GM19467 (cell line): ENCODE measurements at regions not wholly inside any gene's neighbourhood (a gene's known extent, or its start where the extent isn't known, plus 50 kb on each side); places are given as distances from the start of the nearest gene placed in this dataset.

Experiments used
- ATAC-seq: cut with Tn5 transposase; IDR thresholded peaks from one replicate; pipeline ENCODE4 v1.9.1; 2021; ENCODE audit warnings: mild to moderate bottlenecking, moderate library complexity; ENCODE audit not compliant: unreplicated experiment

- no peak for ATAC-seq
Observed at GRCh38 chr12:28104903-28105864, 85.1 kb upstream of the CCDC91 start.

GRCh38 chr12:28107679-28108078 is 82.6 kb upstream of the CCDC91 start:
- no peak for ATAC-seq

GRCh38 chr12:28108599-28108998 is 81.7 kb upstream of the CCDC91 start:
- no peak for ATAC-seq

- ATAC-seq, result no peak
Observed at GRCh38 chr12:28110329-28110728, 79.9 kb upstream of the CCDC91 start.

- no peak for ATAC-seq
Observed at GRCh38 chr12:28114488-28114887, 75.8 kb upstream of the CCDC91 start.

- ATAC-seq, result no peak
Observed at GRCh38 chr12:28121433-28121832, 68.8 kb upstream of the CCDC91 start.

- no peak for ATAC-seq
Observed at GRCh38 chr12:28121899-28122655, 68.2 kb upstream of the CCDC91 start.

GRCh38 chr12:28122756-28123155 is 67.5 kb upstream of the CCDC91 start:
- no peak for ATAC-seq

- ATAC-seq, result no peak
Observed at GRCh38 chr12:28127455-28127854, 62.8 kb upstream of the CCDC91 start.

- no peak for ATAC-seq
Observed at GRCh38 chr12:28129031-28129430, 61.2 kb upstream of the CCDC91 start.

- ATAC-seq, result no peak
Observed at GRCh38 chr12:28130234-28130624, 60.0 kb upstream of the CCDC91 start.

- ATAC-seq, result no peak
Observed at GRCh38 chr12:28130625-28131598, 59.3 kb upstream of the CCDC91 start.

GRCh38 chr12:28132398-28132797 is 57.9 kb upstream of the CCDC91 start:
- ATAC-seq, result no peak

GRCh38 chr12:28135801-28136439 is 54.3 kb upstream of the CCDC91 start:
- ATAC-seq, result no peak

GRCh38 chr12:28137414-28137813 is 52.8 kb upstream of the CCDC91 start:
- ATAC-seq, result no peak

GRCh38 chr12:28140404-28140803 is 49.9 kb upstream of the CCDC91 start:
- ATAC-seq, result no peak
